Esophagus squamous epithelium (tissue), 4 donors: ENCODE measurements at regions not wholly inside any gene's neighbourhood (a gene's known extent, or its start where the extent isn't known, plus 50 kb on each side); places are given as distances from the start of the nearest gene placed in this dataset.

Experiments used
- CTCF ChIP-seq, 6 experiments: fragments of 450-650 bp in 4 of 6; fragments of 200-600 bp in 2 of 6; sonication (generic) in 2 of 6; IDR thresholded peaks; one replicate each; pipeline ENCODE4 v1.5.1; 2016 to 2019; ENCODE audit warnings: antibody characterized with exemption in 6 of 6, mild to moderate bottlenecking in 4 of 6, moderate library complexity in 4 of 6
- POLR2A ChIP-seq, 4 donors: fragments of 450-650 bp; IDR thresholded peaks; one replicate each; pipeline ENCODE4 v1.6.1; 2017; ENCODE audit warnings: antibody characterized with exemption in 4 of 4, mild to moderate bottlenecking in 4 of 4, moderate library complexity in 3 of 4

GRCh38 chr1:14140831-14141401 lies 440.9 kb downstream of the PRDM2 start:
- TF ChIP-seq CTCF (IDR thresholded peaks at IDR 0.05), result peak in 1 of 6 experiments; percentile 8
- TF ChIP-seq POLR2A (IDR thresholded peaks at IDR 0.05), result no peak
